Liver (tissue), 8 donors: ENCODE measurements at regions not wholly inside any gene's neighbourhood (a gene's known extent, or its start where the extent isn't known, plus 50 kb on each side); places are given as distances from the start of the nearest gene placed in this dataset.

Experiments
- DNase-seq: peaks from one replicate; pipeline ENCODE4 v3.0.0-alpha.2; 2017; ENCODE audit warnings: low spot score
- H3K27ac ChIP-seq, 2 donors: one replicate each; pipeline ENCODE4 v1.7.0; 2013; ENCODE audit warnings: inconsistent platforms in 2 of 2, low read length in 2 of 2, control low read depth in 1 of 2, low read depth in 1 of 2, mild to moderate bottlenecking in 1 of 2
- H3K27me3 ChIP-seq, 4 donors: one replicate each; pipeline versions ENCODE4 v1.6.1 to v1.7.0; 2013; ENCODE audit warnings: low read length in 3 of 4, inconsistent platforms in 1 of 4, mild to moderate bottlenecking in 1 of 4, moderate library complexity in 1 of 4; ENCODE audit not compliant: control insufficient read depth in 4 of 4, insufficient read depth in 4 of 4
- H3K36me3 ChIP-seq, 4 donors: one replicate each; pipeline versions ENCODE4 v1.6.1 to v1.7.0; 2013; ENCODE audit warnings: low read length in 3 of 4, mild to moderate bottlenecking in 3 of 4, low read depth in 1 of 4, moderate library complexity in 1 of 4; ENCODE audit not compliant: control insufficient read depth in 4 of 4, insufficient read depth in 3 of 4
- H3K4me1 ChIP-seq, 4 donors: one replicate each; pipeline versions ENCODE4 v1.6.1 to v1.7.0; 2013; ENCODE audit warnings: low read length in 3 of 4, mild to moderate bottlenecking in 3 of 4, moderate library complexity in 1 of 4; ENCODE audit not compliant: control insufficient read depth in 4 of 4, insufficient read depth in 4 of 4
- H3K4me3 ChIP-seq, 3 donors: one replicate each; pipeline versions ENCODE4 v1.6.1 to v1.7.0; 2013; ENCODE audit warnings: low read length in 3 of 3, control low read depth in 1 of 3, low read depth in 1 of 3, mild to moderate bottlenecking in 1 of 3
- H3K9ac ChIP-seq, 2 donors: one replicate each; pipeline ENCODE4 v1.7.0; 2013; ENCODE audit warnings: low read length in 2 of 2, mild to moderate bottlenecking in 2 of 2, moderate library complexity in 2 of 2, control low read depth in 1 of 2, low read depth in 1 of 2
- H3K9me3 ChIP-seq, 4 donors: one replicate each; pipeline versions ENCODE4 v1.6.1 to v1.7.0; 2013; ENCODE audit warnings: low read length in 3 of 4; ENCODE audit not compliant: control insufficient read depth in 4 of 4
- ATF3 ChIP-seq: IDR thresholded peaks from 2 replicates; pipeline ENCODE4 v1.6.1; 2016; ENCODE audit warnings: antibody characterized with exemption
- CTCF ChIP-seq: fragments of 150-350 bp; IDR thresholded peaks from 2 replicates; pipeline ENCODE4 v1.5.1; 2017; ENCODE audit warnings: improper control_type of control experiment, low read depth, low read length; ENCODE audit not compliant: missing input control
- EGR1 ChIP-seq, 2 donors: IDR thresholded peaks; 2 replicates each; pipeline ENCODE4 v1.6.1; 2016 to 2018; ENCODE audit warnings: antibody characterized with exemption in 2 of 2, low read depth in 2 of 2
- FOXA1 ChIP-seq: IDR thresholded peaks from 2 replicates; pipeline ENCODE4 v1.6.1; 2016; ENCODE audit warnings: antibody characterized with exemption
- FOXA2 ChIP-seq: IDR thresholded peaks from 2 replicates; pipeline ENCODE4 v1.6.1; 2016; ENCODE audit warnings: antibody characterized with exemption
- GABPA ChIP-seq, 2 donors: IDR thresholded peaks in 1 of 2; conservative IDR thresholded peaks in 1 of 2; 2 replicates each; pipeline ENCODE4 v1.6.1; 2016; ENCODE audit warnings: antibody characterized with exemption in 2 of 2, mild to moderate bottlenecking in 1 of 2, moderate library complexity in 1 of 2
- HNF4A ChIP-seq, 2 donors: conservative IDR thresholded peaks; 2 replicates each; pipeline ENCODE4 v1.6.1; 2016; ENCODE audit warnings: antibody characterized with exemption in 2 of 2, mild to moderate bottlenecking in 2 of 2
- HNF4G ChIP-seq: IDR thresholded peaks from 2 replicates; pipeline ENCODE4 v1.6.1; 2016; ENCODE audit warnings: antibody characterized with exemption
- JUND ChIP-seq, 2 donors: IDR thresholded peaks; 2 replicates each; pipeline ENCODE4 v1.6.1; 2016; ENCODE audit warnings: antibody characterized with exemption in 2 of 2
- MAX ChIP-seq: IDR thresholded peaks from 2 replicates; pipeline ENCODE4 v1.6.1; 2016; ENCODE audit warnings: antibody characterized with exemption
- NR2F2 ChIP-seq: IDR thresholded peaks from 2 replicates; pipeline ENCODE4 v1.6.1; 2016; ENCODE audit warnings: antibody characterized with exemption
- RAD21 ChIP-seq, 2 donors: IDR thresholded peaks; 2 replicates each; pipeline ENCODE4 v1.6.1; 2016; ENCODE audit warnings: antibody characterized with exemption in 2 of 2, mild to moderate bottlenecking in 2 of 2
- REST ChIP-seq: IDR thresholded peaks from 2 replicates; pipeline ENCODE4 v1.6.1; 2016; ENCODE audit warnings: antibody characterized with exemption, mild to moderate bottlenecking
- RXRA ChIP-seq, 2 donors: IDR thresholded peaks; 2 replicates each; pipeline ENCODE4 v1.6.1; 2017 to 2018; ENCODE audit warnings: antibody characterized with exemption in 2 of 2, mild to moderate bottlenecking in 1 of 2
- SP1 ChIP-seq: IDR thresholded peaks from 2 replicates; pipeline ENCODE4 v1.6.1; 2018; ENCODE audit warnings: antibody characterized with exemption, mild to moderate bottlenecking
- TAF1 ChIP-seq: conservative IDR thresholded peaks from 2 replicates; pipeline ENCODE4 v1.6.1; 2016; ENCODE audit warnings: antibody characterized with exemption, mild to moderate bottlenecking
- YY1 ChIP-seq: IDR thresholded peaks from 2 replicates; pipeline ENCODE4 v1.6.1; 2016; ENCODE audit warnings: antibody characterized with exemption, mild to moderate bottlenecking
- ZBTB33 ChIP-seq: IDR thresholded peaks from 2 replicates; pipeline ENCODE4 v1.6.1; 2016; ENCODE audit warnings: antibody characterized with exemption
- WGBS: extraction: QIAGEN DNeasy Blood & Tissue Kit; methylation state at CpG from one replicate; pipeline ENCODE4 v1.1.7; 2013; 5-methylcytosine and 5-hydroxymethylcytosine counted together
- donor health status: healthy.
- donor health status: healthy.
- donor health status: healthy.
- donor health status: healthy.
- donor health status: healthy.

- Histone ChIP-seq H3K36me3 (no peaks in the 10 kb centered on the region), H3K27ac (no peak overlapping the region), H3K4me3 (no peak overlapping the region), H3K9me3 (peaks cover 0 to 2% (median 0%) of the 10 kb centered on the region in 4 donors), H3K9ac (no peak overlapping the region), H3K27me3 (peaks cover 0 to 4% (median 0%) of the 10 kb centered on the region in 4 donors), H3K4me1 (no peaks in the 10 kb centered on the region)
- DNase-seq: no peak
- WGBS: 82% methylated on average over 20 of the region's 20 CpGs
- TF ChIP-seq RAD21 (IDR thresholded peaks at IDR 0.05): no peak
- TF ChIP-seq HNF4G: no peak
- TF ChIP-seq REST: no peak
- no peak for TF ChIP-seq GABPA (IDR thresholded peaks at IDR 0.05 in 1 of 2, conservative IDR thresholded peaks at IDR 0.05 in 1 of 2)
- no peak for TF ChIP-seq FOXA1
- no peak for TF ChIP-seq HNF4A (conservative IDR thresholded peaks at IDR 0.05)
- TF ChIP-seq EGR1 (IDR thresholded peaks at IDR 0.05; ENCODE audit: low read depth in 2 of 2): no peak
- no peak for TF ChIP-seq NR2F2
- no peak for TF ChIP-seq RXRA (IDR thresholded peaks at IDR 0.05)
- no peak for TF ChIP-seq TAF1
- no peak for TF ChIP-seq YY1
- TF ChIP-seq FOXA2: no peak
- TF ChIP-seq CTCF: no peak
- no peak for TF ChIP-seq JUND (IDR thresholded peaks at IDR 0.05)
- TF ChIP-seq ATF3: no peak
Measured at GRCh38 chr22:49357661-49358440, 469.8 kb downstream of the BRD1 start.

GRCh38 chr22:49356428-49356827 is 471.2 kb downstream of the BRD1 start:
- WGBS: 84% methylated on average over 3 of the region's 3 CpGs
- Histone ChIP-seq H3K27ac (no peak overlapping the region), H3K27me3 (peaks cover 0 to 4% (median 0%) of the 10 kb centered on the region in 4 donors), H3K4me1 (no peaks in the 10 kb centered on the region), H3K9me3 (peaks cover 0 to 2% (median 0%) of the 10 kb centered on the region in 4 donors), H3K36me3 (no peaks in the 10 kb centered on the region), H3K4me3 (no peak overlapping the region), H3K9ac (no peak overlapping the region)
- no peak for DNase-seq
- TF ChIP-seq SP1: no peak
- no peak for TF ChIP-seq FOXA2
- TF ChIP-seq JUND (IDR thresholded peaks at IDR 0.05): no peak
- TF ChIP-seq ATF3: no peak
- TF ChIP-seq HNF4A (conservative IDR thresholded peaks at IDR 0.05): no peak
- no peak for TF ChIP-seq HNF4G
- no peak for TF ChIP-seq MAX
- no peak for TF ChIP-seq CTCF
- no peak for TF ChIP-seq FOXA1
- TF ChIP-seq GABPA (IDR thresholded peaks at IDR 0.05 in 1 of 2, conservative IDR thresholded peaks at IDR 0.05 in 1 of 2): no peak
- TF ChIP-seq RXRA (IDR thresholded peaks at IDR 0.05): no peak
- TF ChIP-seq ZBTB33: no peak
